GM13977 (cell line): ENCODE measurements at regions not wholly inside any gene's neighbourhood (a gene's known extent, or its start where the extent isn't known, plus 50 kb on each side); places are given as distances from the start of the nearest gene placed in this dataset.
A peak's percentile ranks its signal among the peaks of the same experiment; 100 is the strongest.

Source experiments
- DNase-seq: peaks from one replicate; pipeline ENCODE4 v3.0.0; 2012; ENCODE audit warnings: low spot score
- CTCF ChIP-seq: IDR thresholded peaks from 2 replicates; pipeline ENCODE4 v1.5.1; 2012; ENCODE audit warnings: mild to moderate bottlenecking, control low read depth; ENCODE audit not compliant: insufficient read depth; ENCODE audit errors: extremely low read depth, missing control alignments
- in situ Hi-C: fragments of 300-500 bp; cut with MboI; formaldehyde crosslinking; loops from one replicate; pipeline ENCODE4 v1.12.0; 2022; ENCODE audit warnings: low sequenced_read_pairs, low pct_unique_long_range_greater_than_20kb, mixed read lengths, inconsistent platforms; ENCODE audit not compliant: unreplicated experiment

GRCh38 chr4:15186149-15186548 lies 183.9 kb downstream of the CPEB2 start:
- no peak for TF ChIP-seq CTCF
- DNase-seq: no peak
- in situ Hi-C loops: no loop called here

- no peak for TF ChIP-seq CTCF
- in situ Hi-C loops: no loop called here
- DNase-seq: no peak
Measured at GRCh38 chr4:15186806-15187205, 184.5 kb downstream of the CPEB2 start.

- in situ Hi-C loops: no loop called here
- TF ChIP-seq CTCF: no peak
- DNase-seq: no peak
Measured at GRCh38 chr4:15188605-15189539, 186.6 kb downstream of the CPEB2 start.

GRCh38 chr4:15194520-15194919 lies 192.2 kb downstream of the CPEB2 start:
- no peak for DNase-seq
- TF ChIP-seq CTCF: no peak
- in situ Hi-C loops: no loop called here

DNA sequence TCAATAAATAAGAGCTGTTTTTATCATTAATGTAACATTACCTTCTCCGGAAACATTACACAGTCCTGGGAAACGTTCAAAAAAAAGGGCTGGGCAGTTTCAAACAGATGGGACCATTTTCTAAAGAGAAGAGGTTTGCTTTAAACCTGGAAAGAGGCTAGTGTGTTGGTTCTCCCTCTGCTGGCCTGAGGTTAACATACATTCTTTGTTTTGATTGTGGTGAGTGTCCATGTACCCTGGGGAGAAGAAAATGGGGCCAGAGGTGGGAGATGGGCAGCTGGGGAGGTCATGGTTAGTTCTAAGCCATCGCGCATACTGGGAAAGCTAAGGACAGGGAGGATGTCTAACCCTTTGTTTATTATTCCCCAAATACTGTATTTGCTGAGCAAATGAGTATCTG lies 194.7 kb downstream of the CPEB2 start:
- TF ChIP-seq CTCF: peak; percentile 5
- DNase-seq: no peak
- in situ Hi-C loops: no loop called here

- in situ Hi-C loops: no loop called here
- no peak for DNase-seq
- TF ChIP-seq CTCF: no peak
Measured at GRCh38 chr4:15198070-15198727, 195.9 kb downstream of the CPEB2 start.
